ENCODE measurements at regions not wholly inside any gene's neighbourhood (a gene's known extent, or its start where the extent isn't known, plus 50 kb on each side); places are given as distances from the start of the nearest gene placed in this dataset.
"Not testable (repeated sequence)": the region's sequence is repeated elsewhere in the genome, so short reads cannot be mapped to it uniquely, and the experiment has no call there.

- Mint-ChIP-seq H3K9me3 (peaks cover 0 to 13% (median 1%) of the 10 kb centered on the region in 9 donors), H3K36me3 (no peaks in the 10 kb centered on the region), H3K27me3 (no peaks in the 10 kb centered on the region), H3K4me3 (no peak overlapping the region), H3K4me1 (no peaks in the 10 kb centered on the region), H3K27ac (no peak overlapping the region)
- DNase-seq: no peak
- ATAC-seq: no peak
- POLR2A ChIA-PET: no interaction called here
Measured at GRCh38 chr2:83015035-83015715, 1443.9 kb downstream of the SUCLG1 start.

DNA sequence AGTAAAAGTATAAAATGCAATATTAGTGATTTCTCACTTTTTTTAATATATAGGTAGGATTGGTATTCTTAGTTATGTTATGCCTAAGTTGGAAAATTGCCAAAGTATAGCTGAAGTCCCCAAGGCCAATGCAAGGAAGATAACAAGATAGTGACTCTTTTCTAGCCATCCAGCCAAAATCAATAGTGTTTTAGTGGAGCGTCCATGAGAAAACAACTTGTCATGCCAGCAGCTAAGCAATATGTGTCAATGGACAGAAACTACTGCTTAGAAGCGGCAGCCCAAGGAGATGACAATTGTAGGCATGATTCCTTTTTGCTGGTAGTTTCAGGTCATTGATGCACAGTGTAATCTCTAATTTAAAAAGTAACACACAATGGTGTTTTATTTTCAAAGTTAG, 1444.6 kb downstream of the SUCLG1 start:
- no peak overlapping the region for H3K4me3 Mint-ChIP-seq
- POLR2A ChIA-PET: no interaction called here
- no peak overlapping the region for H3K27ac Mint-ChIP-seq
- H3K36me3 Mint-ChIP-seq: no peaks in the 10 kb centered on the region
- no peak for DNase-seq
- peaks cover 0 to 13% (median 4%) of the 10 kb centered on the region in 9 donors for H3K9me3 Mint-ChIP-seq
- ATAC-seq: no peak
- H3K27me3 Mint-ChIP-seq: no peaks in the 10 kb centered on the region
- no peaks in the 10 kb centered on the region for H3K4me1 Mint-ChIP-seq

DNA sequence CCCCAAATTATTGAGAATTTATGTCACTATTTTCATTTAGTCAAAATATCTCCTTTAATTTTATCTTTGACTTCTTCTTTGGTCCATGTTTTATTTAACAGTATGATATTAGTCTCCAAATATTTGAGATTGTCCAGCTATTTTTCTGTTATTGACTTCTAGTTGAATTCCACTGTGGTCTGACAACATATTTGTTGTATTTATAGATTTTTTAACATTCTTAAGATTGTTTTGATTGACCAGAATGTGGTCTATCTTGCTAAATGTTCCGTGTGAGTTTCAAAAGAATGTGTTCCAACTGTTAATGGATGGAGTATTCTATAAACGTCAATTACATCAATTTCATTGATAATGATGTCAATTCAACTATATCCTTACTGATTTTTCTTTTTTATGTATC, 1452.1 kb downstream of the SUCLG1 start:
- Mint-ChIP-seq H3K27ac (no peak overlapping the region), H3K27me3 (no peaks in the 10 kb centered on the region), H3K9me3 (peaks cover 0 to 10% (median 4%) of the 10 kb centered on the region in 9 donors), H3K4me3 (no peak overlapping the region), H3K4me1 (no peaks in the 10 kb centered on the region), H3K36me3 (no peaks in the 10 kb centered on the region)
- no peak for DNase-seq
- ATAC-seq: no peak
- POLR2A ChIA-PET: no interaction called here

- POLR2A ChIA-PET: no interaction called here
- no peaks in the 10 kb centered on the region for H3K27me3 Mint-ChIP-seq
- ATAC-seq (no peak), DNase-seq (no peak)
- no peak overlapping the region for H3K4me3 Mint-ChIP-seq
- H3K4me1 Mint-ChIP-seq: no peaks in the 10 kb centered on the region
- H3K9me3 Mint-ChIP-seq: peaks cover 0 to 20% (median 3%) of the 10 kb centered on the region in 9 donors
- H3K36me3 Mint-ChIP-seq: no peaks in the 10 kb centered on the region
- no peak overlapping the region for H3K27ac Mint-ChIP-seq
Measured at GRCh38 chr2:83003555-83003954, 1455.5 kb downstream of the SUCLG1 start.

- H3K4me3 Mint-ChIP-seq: no peak overlapping the region
- no peak overlapping the region for H3K27ac Mint-ChIP-seq
- no peak for DNase-seq
- no peaks in the 10 kb centered on the region for H3K27me3 Mint-ChIP-seq
- H3K4me1 Mint-ChIP-seq: no peaks in the 10 kb centered on the region
- H3K9me3 Mint-ChIP-seq: peaks cover 0 to 20% (median 3%) of the 10 kb centered on the region in 9 donors
- H3K36me3 Mint-ChIP-seq: no peaks in the 10 kb centered on the region
- ATAC-seq: no peak
- POLR2A ChIA-PET: no interaction called here
Measured at GRCh38 chr2:83002706-83003105, 1456.4 kb downstream of the SUCLG1 start.

DNA sequence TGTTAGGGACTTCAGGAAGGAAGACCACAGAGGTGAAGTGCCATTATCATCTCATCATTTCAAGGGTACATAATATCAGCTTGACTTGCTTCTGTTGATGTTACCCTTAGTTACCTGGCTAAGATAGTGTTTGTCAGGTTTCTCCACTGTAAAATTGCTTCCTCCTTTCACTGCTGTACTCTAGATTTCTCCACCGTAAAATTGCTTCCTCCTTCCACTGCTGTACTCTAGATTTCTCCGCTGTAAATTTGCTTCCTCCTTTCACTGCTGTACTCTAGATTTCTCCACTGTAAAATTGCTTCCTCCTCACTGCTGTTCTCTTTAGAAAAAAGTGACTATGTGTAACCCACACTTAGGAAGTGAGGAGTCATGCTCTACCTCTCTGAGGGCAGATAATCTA, 1460.3 kb downstream of the SUCLG1 start:
- H3K4me3 Mint-ChIP-seq: no peak overlapping the region
- H3K27me3 Mint-ChIP-seq: no peaks in the 10 kb centered on the region
- no peaks in the 10 kb centered on the region for H3K4me1 Mint-ChIP-seq
- no peak overlapping the region for H3K27ac Mint-ChIP-seq
- DNase-seq (no peak), ATAC-seq (no peak)
- H3K9me3 Mint-ChIP-seq: peaks cover 0 to 17% (median 3%) of the 10 kb centered on the region in 9 donors
- POLR2A ChIA-PET: no interaction called here
- no peaks in the 10 kb centered on the region for H3K36me3 Mint-ChIP-seq

DNA sequence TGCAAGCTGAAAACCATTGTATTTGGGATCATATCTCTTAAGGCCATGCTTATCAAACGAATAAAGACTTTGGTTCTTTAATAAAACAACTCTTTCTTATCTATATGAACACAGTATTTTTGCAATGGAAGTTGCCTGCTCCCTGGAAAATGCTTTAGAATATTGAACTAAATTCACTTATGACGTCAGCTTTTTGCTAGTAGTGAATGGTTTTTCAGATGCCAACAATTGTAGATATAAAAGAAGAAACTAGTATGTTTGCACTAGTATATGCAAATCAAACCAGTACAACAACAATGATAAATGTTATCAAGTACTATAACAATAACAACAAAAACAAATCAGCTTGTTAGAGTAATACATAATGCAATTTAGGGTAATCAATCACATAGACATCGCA, 1462.9 kb downstream of the SUCLG1 start:
- ATAC-seq (no peak), DNase-seq (no peak)
- POLR2A ChIA-PET: no interaction called here
- Mint-ChIP-seq H3K36me3 (no peaks in the 10 kb centered on the region), H3K27ac (no peak overlapping the region), H3K9me3 (peaks cover 2 to 23% (median 4%) of the 10 kb centered on the region in 9 donors), H3K4me1 (no peaks in the 10 kb centered on the region), H3K27me3 (no peaks in the 10 kb centered on the region), H3K4me3 (no peak overlapping the region)

GRCh38 chr2:82994151-82994550, 1464.9 kb downstream of the SUCLG1 start:
- ATAC-seq (no peak), DNase-seq (no peak)
- no peaks in the 10 kb centered on the region for H3K4me1 Mint-ChIP-seq
- H3K27me3 Mint-ChIP-seq: no peaks in the 10 kb centered on the region
- H3K27ac Mint-ChIP-seq: no peak overlapping the region
- H3K4me3 Mint-ChIP-seq: no peak overlapping the region
- H3K36me3 Mint-ChIP-seq: no peaks in the 10 kb centered on the region
- POLR2A ChIA-PET: no interaction called here
- H3K9me3 Mint-ChIP-seq: peaks cover 0 to 30% (median 4%) of the 10 kb centered on the region in 9 donors

DNA sequence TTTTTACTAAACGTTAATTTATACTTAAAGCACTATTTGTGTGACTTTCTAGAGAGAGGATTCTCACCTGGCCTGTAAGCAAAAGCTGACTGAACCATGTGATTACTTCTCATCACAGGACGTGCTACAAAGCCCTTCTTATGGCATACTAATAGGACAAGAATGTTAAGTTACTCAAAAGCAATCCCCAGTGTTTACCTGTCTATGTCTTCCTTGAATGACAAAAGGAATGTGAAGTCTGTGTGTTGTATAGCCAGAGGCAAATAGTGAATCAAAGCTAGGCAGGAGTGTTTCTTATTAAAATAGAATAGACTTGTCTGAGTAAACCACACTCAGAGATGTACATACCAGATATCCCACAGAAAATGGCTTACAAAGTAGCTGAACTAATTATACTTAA, 1465.5 kb downstream of the SUCLG1 start:
- Mint-ChIP-seq H3K27me3 (no peaks in the 10 kb centered on the region), H3K4me1 (no peaks in the 10 kb centered on the region), H3K27ac (no peak overlapping the region), H3K36me3 (no peaks in the 10 kb centered on the region), H3K4me3 (no peak overlapping the region), H3K9me3 (peaks cover 0 to 26% (median 2%) of the 10 kb centered on the region in 9 donors)
- ATAC-seq: no peak
- no peak for DNase-seq
- POLR2A ChIA-PET: no interaction called here

- no peak overlapping the region for H3K27ac Mint-ChIP-seq
- ATAC-seq (no peak), DNase-seq (no peak)
- H3K4me1 Mint-ChIP-seq: no peaks in the 10 kb centered on the region
- no peaks in the 10 kb centered on the region for H3K36me3 Mint-ChIP-seq
- H3K27me3 Mint-ChIP-seq: no peaks in the 10 kb centered on the region
- peaks cover 0 to 23% (median 2%) of the 10 kb centered on the region in 9 donors for H3K9me3 Mint-ChIP-seq
- H3K4me3 Mint-ChIP-seq: no peak overlapping the region
- POLR2A ChIA-PET: no interaction called here
Measured at GRCh38 chr2:82992968-82993367, 1466.1 kb downstream of the SUCLG1 start.

- POLR2A ChIA-PET, H3K27ac Mint-ChIP-seq: not testable (repeated sequence)
Measured at GRCh38 chr2:82987706-82988105, 1471.4 kb downstream of the SUCLG1 start.

GRCh38 chr2:82986899-82987298, 1472.2 kb downstream of the SUCLG1 start:
- POLR2A ChIA-PET: no interaction called here
- DNase-seq (no peak), ATAC-seq (no peak)
- H3K9me3 Mint-ChIP-seq: peaks cover 0 to 28% (median 7%) of the 10 kb centered on the region in 9 donors
- no peaks in the 10 kb centered on the region for H3K27me3 Mint-ChIP-seq
- peaks cover 0 to 7% (median 0%) of the 10 kb centered on the region in 3 donors for H3K36me3 Mint-ChIP-seq
- H3K4me3 Mint-ChIP-seq: no peak overlapping the region
- no peak overlapping the region for H3K27ac Mint-ChIP-seq
- H3K4me1 Mint-ChIP-seq: no peaks in the 10 kb centered on the region

More at GRCh38 chr2:82987706-82988105, 1471.4 kb downstream of the SUCLG1 start:
- not testable (repeated sequence) for H3K36me3 Mint-ChIP-seq, H3K4me1 Mint-ChIP-seq, H3K4me3 Mint-ChIP-seq, H3K27me3 Mint-ChIP-seq, ATAC-seq, DNase-seq
- H3K9me3 Mint-ChIP-seq: peaks cover 0 to 24% (median 7%) of the 10 kb centered on the region in 9 donors

DNA sequence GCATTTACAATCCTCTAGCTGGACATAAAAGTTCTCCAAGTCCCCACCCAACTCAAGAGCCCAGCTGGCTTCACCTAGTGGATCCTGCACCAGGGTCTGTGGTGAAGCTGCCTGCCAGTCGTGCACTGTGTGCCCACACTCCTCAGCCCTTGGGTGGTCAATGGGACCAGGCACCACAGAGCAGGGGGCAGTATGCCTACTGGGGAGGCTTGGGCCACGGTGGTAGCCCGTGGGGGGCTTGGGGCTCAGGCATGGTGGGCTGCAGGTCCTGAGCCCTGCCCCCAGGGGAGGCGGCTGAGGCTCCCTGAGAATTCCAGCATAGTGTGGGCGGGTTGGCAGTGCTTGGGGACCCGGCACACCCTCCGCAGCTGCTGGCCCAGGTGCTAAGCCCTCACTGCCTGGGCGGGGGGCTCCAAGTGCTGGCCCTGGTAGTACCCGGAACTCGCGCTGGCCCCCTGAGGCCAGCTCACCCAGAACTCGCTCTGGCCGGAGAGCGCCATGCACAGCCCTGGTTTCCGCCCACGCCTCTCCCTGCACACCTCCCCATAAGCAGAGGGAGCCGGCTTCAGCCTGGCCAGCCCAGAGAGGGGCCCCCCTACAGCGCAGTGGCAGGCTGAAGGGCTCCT, 1473.4 kb downstream of the SUCLG1 start:
- ATAC-seq (no peak), DNase-seq (no peak)
- no peak overlapping the region for H3K27ac Mint-ChIP-seq
- H3K27me3 Mint-ChIP-seq: no peaks in the 10 kb centered on the region
- peaks cover 0 to 25% (median 7%) of the 10 kb centered on the region in 9 donors for H3K9me3 Mint-ChIP-seq
- POLR2A ChIA-PET: interaction anchor here (0.6 kb wide), 1 partner anchor 16 kb away, joined by 3 read pairs; no protein-coding TSS in a partner anchor
- H3K4me3 Mint-ChIP-seq: no peak overlapping the region
- H3K36me3 Mint-ChIP-seq: peaks cover 0 to 7% (median 0%) of the 10 kb centered on the region in 3 donors
- no peaks in the 10 kb centered on the region for H3K4me1 Mint-ChIP-seq

GRCh38 chr2:82968358-82968757, 1490.7 kb downstream of the SUCLG1 start:
- POLR2A ChIA-PET: no interaction called here
- Mint-ChIP-seq H3K4me3 (no peak overlapping the region), H3K36me3 (no peaks in the 10 kb centered on the region), H3K27ac (no peak overlapping the region), H3K27me3 (no peaks in the 10 kb centered on the region), H3K4me1 (no peaks in the 10 kb centered on the region), H3K9me3 (peaks cover 4 to 10% (median 7%) of the 10 kb centered on the region in 9 donors)
- DNase-seq (no peak), ATAC-seq (no peak)

Measured in naive thymus-derived CD8-positive, alpha-beta T cell (primary cell).